Stimulated activated CD8-positive, alpha-beta memory T cell treated with anti-CD3 and anti-CD28 coated beads, Interleukin-12 subunit alpha, Interleukin-12 subunit beta, amount 100 ng/mL, for 24 hours (primary cell): ENCODE measurements at regions not wholly inside any gene's neighbourhood (a gene's known extent, or its start where the extent isn't known, plus 50 kb on each side); places are given as distances from the start of the nearest gene placed in this dataset.
"Not testable (repeated sequence)": the region's sequence is repeated elsewhere in the genome, so short reads cannot be mapped to it uniquely, and the experiment has no call there.

Experiments
- DNase-seq: peaks from one replicate; pipeline ENCODE4 v3.0.0-alpha.2; 2020; ENCODE audit errors: extremely low read depth

GRCh38 chr1:212495766-212496494, 63.2 kb downstream of the NENF start:
- no peak for DNase-seq

GRCh38 chr1:212496682-212497081, 64.0 kb downstream of the NENF start:
- no peak for DNase-seq

- DNase-seq, result no peak
These were observed 64.8 kb downstream of the NENF start for GRCh38 chr1:212497553-212497952.

- no peak for DNase-seq
These were observed 65.7 kb downstream of the NENF start for GRCh38 chr1:212498283-212499040.

- no peak for DNase-seq
These were observed 67.6 kb downstream of the NENF start for GRCh38 chr1:212500351-212500750.

GRCh38 chr1:212500983-212501382, 68.3 kb downstream of the NENF start:
- DNase-seq, result no peak

- no peak for DNase-seq
These were observed 71.0 kb downstream of the NENF start for GRCh38 chr1:212503714-212504113.

- DNase-seq, result no peak
These were observed 71.6 kb downstream of the NENF start for GRCh38 chr1:212504171-212504803.

GRCh38 chr1:212506666-212507065, 73.9 kb downstream of the NENF start:
- no peak for DNase-seq

GRCh38 chr1:212507369-212507768, 74.6 kb downstream of the NENF start:
- DNase-seq, result no peak

GRCh38 chr1:212512816-212513559, 80.3 kb downstream of the NENF start:
- no peak for DNase-seq

- DNase-seq, result no peak
These were observed 80.9 kb downstream of the NENF start for GRCh38 chr1:212513586-212513985.

GRCh38 chr1:212514056-212514614, 81.4 kb downstream of the NENF start:
- no peak for DNase-seq

- DNase-seq, result no peak
These were observed 82.1 kb downstream of the NENF start for GRCh38 chr1:212514782-212515181.

GRCh38 chr1:212515329-212515760, 82.6 kb downstream of the NENF start:
- no peak for DNase-seq

GRCh38 chr1:212516012-212516411, 83.3 kb downstream of the NENF start:
- DNase-seq, result not testable (repeated sequence)

- no peak for DNase-seq
These were observed 85.7 kb downstream of the NENF start for GRCh38 chr1:212518188-212519054.

GRCh38 chr1:212519131-212519530, 86.4 kb downstream of the NENF start:
- DNase-seq, result no peak

- DNase-seq, result no peak
These were observed 87.6 kb downstream of the NENF start for GRCh38 chr1:212520299-212520698.

- DNase-seq, result no peak
These were observed 87.8 kb upstream of the ATF3 start for GRCh38 chr1:212520746-212521145.
